HepG2 (cell line): ENCODE measurements at regions not wholly inside any gene's neighbourhood (a gene's known extent, or its start where the extent isn't known, plus 50 kb on each side); places are given as distances from the start of the nearest gene placed in this dataset.

ENCODE experiments used
- AHDC1 ChIP-seq: sonication (generic); formaldehyde crosslinking; IDR thresholded peaks from 2 replicates; pipeline ENCODE4 v1.5.1; 2020; ENCODE audit warnings: mild to moderate bottlenecking, missing genetic modification reagents, borderline replicate concordance
- CHCHD3 ChIP-seq: sonication (generic); formaldehyde crosslinking; IDR thresholded peaks from 2 replicates; pipeline ENCODE4 v1.8.0; 2022; ENCODE audit warnings: mild to moderate bottlenecking, missing genetic modification reagents, moderate library complexity
- HNF4G ChIP-seq, 2 experiments: sonication (generic) in 1 of 2; formaldehyde crosslinking in 1 of 2; IDR thresholded peaks; 2 replicates each; pipeline versions ENCODE4 v1.4.0 to v1.6.1; 2011 to 2020; ENCODE audit warnings: borderline replicate concordance in 2 of 2, low read depth in 2 of 2, mild to moderate bottlenecking in 2 of 2, low read length in 1 of 2, missing genetic modification reagents in 1 of 2, moderate library complexity in 1 of 2
- JUNB ChIP-seq: sonication (generic); formaldehyde crosslinking; IDR thresholded peaks from 2 replicates; pipeline ENCODE4 v1.8.0; 2022; ENCODE audit warnings: missing genetic modification reagents, mild to moderate bottlenecking, borderline replicate concordance
- MAF1 ChIP-seq: sonication (generic); formaldehyde crosslinking; IDR thresholded peaks from 2 replicates; pipeline ENCODE4 v1.5.0; 2020; ENCODE audit warnings: missing genetic modification reagents, borderline replicate concordance
- ZNF296 ChIP-seq: sonication (generic); formaldehyde crosslinking; conservative IDR thresholded peaks from 2 replicates; pipeline ENCODE4 v1.5.0; 2020; ENCODE audit warnings: mild to moderate bottlenecking, missing genetic modification reagents
- ZNF547 ChIP-seq: sonication (generic); formaldehyde crosslinking; IDR thresholded peaks from 2 replicates; pipeline ENCODE4 v1.5.1; 2020; ENCODE audit warnings: mild to moderate bottlenecking, missing genetic modification reagents
- ZNF609 ChIP-seq: sonication (generic); formaldehyde crosslinking; IDR thresholded peaks from 2 replicates; pipeline ENCODE4 v1.4.0; 2020; ENCODE audit warnings: mild to moderate bottlenecking, missing genetic modification reagents, borderline replicate concordance

GRCh38 chr12:115455268-115455681, 771.3 kb upstream of the TBX3 start (continued):
- TF ChIP-seq ZNF609 (CRISPR knock-in tag) (no peak), CHCHD3 (CRISPR knock-in tag) (no peak), ZNF547 (CRISPR knock-in tag) (no peak), JUNB (CRISPR knock-in tag) (no peak), ZNF296 (CRISPR knock-in tag) (no peak), HNF4G (IDR thresholded peaks at IDR 0.05; ENCODE audit: borderline replicate concordance, low read depth, low read length) (no peak), HNF4G (CRISPR knock-in tag; IDR thresholded peaks at IDR 0.05; ENCODE audit: borderline replicate concordance, low read depth) (no peak), AHDC1 (CRISPR knock-in tag) (no peak), MAF1 (CRISPR knock-in tag) (no peak)
- TF ChIP-seq, all 625 proteins: peak for 37
